HepG2 (cell line): ENCODE measurements at regions not wholly inside any gene's neighbourhood (a gene's known extent, or its start where the extent isn't known, plus 50 kb on each side); places are given as distances from the start of the nearest gene placed in this dataset.

Experiments used
- ATAC-seq: fragments of 200-7000 bp; cut with Tn5 transposase; 3 replicates; pipeline ENCODE4 v1.9.1; 2020; ENCODE audit warnings: mild to moderate bottlenecking, moderate library complexity
- BruUV-seq: library from RNA; stranded (reverse); fragments of 400-500 nt; replicated peaks from 2 replicates; lab custom pipeline; 2021; lab: Mats Ljungman, UMichigan
- CTCF ChIA-PET: fragments of 300-600 bp; formaldehyde crosslinking; extraction: SDS; loops from one replicate; lab custom pipeline; 2021; ENCODE audit warnings: low total read pairs, inconsistent platforms, low intra/inter-chr PET ratio; lab: Yijun Ruan, JAX
- POLR2A ChIA-PET: fragments of 350-600 bp; sonication (Branson Sonifier 250); formaldehyde crosslinking; loops from one replicate; lab custom pipeline; 2020; ENCODE audit warnings: antibody characterized with exemption, inconsistent platforms; lab: Yijun Ruan, JAX
- DNase-seq: peaks from one replicate; pipeline ENCODE4 v3.0.0-alpha.2; 2015; ENCODE audit warnings: low spot score
- FAIRE-seq: peaks from 3 replicates; lab custom pipeline; 2011; peaks lifted over from hg19 to GRCh38; lab: Jason Lieb, UNC
- H2AFZ ChIP-seq: one replicate; pipeline ENCODE4 v1.6.1; 2011; ENCODE audit warnings: low read length, inconsistent platforms
- H3K27ac ChIP-seq: fragments of 300-600 bp; 3 replicates; pipeline ENCODE4 v1.8.0; 2011; ENCODE audit warnings: mixed run types, mild to moderate bottlenecking, mixed read lengths, low read length, inconsistent platforms; ENCODE audit not compliant: insufficient read depth; ENCODE audit errors: extremely low read length
- H3K27me3 ChIP-seq, 2 experiments: fragments of 200-600 bp in 1 of 2; 2 replicates in 1 of 2; 3 replicates in 1 of 2; pipeline versions ENCODE4 v1.6.0 to v1.8.0; 2011; ENCODE audit warnings: low read length in 2 of 2, mild to moderate bottlenecking in 2 of 2, moderate library complexity in 2 of 2, inconsistent platforms in 1 of 2; ENCODE audit not compliant: insufficient read depth in 2 of 2, control insufficient read depth in 1 of 2
- H3K36me3 ChIP-seq, 2 experiments: fragments of 200-600 bp in 1 of 2; replicated peaks in 1 of 2; 2 replicates in 1 of 2; 3 replicates in 1 of 2; pipeline versions ENCODE4 v1.5.1 to v1.8.0; 2011; ENCODE audit warnings: low read length in 2 of 2, inconsistent platforms in 1 of 2; ENCODE audit not compliant: insufficient read depth in 2 of 2, control insufficient read depth in 1 of 2
- H3K4me1 ChIP-seq: 2 replicates; pipeline ENCODE4 v1.5.1; 2012; ENCODE audit warnings: low read length, inconsistent platforms; ENCODE audit not compliant: insufficient read depth
- H3K4me2 ChIP-seq: 2 replicates; pipeline ENCODE4 v1.6.0; 2011; ENCODE audit warnings: low read depth, low read length, inconsistent platforms
- H3K4me3 ChIP-seq, 3 experiments: fragments of 200-600 bp in 1 of 3; sonication (generic), shearing (Covaris generic) in 1 of 3; replicated peaks in 1 of 3; 2 replicates each; pipeline ENCODE4 v1.5.1; 2011 to 2016; ENCODE audit warnings: low read length in 3 of 3, inconsistent platforms in 2 of 3, low read depth in 2 of 3, mild to moderate bottlenecking in 2 of 3, control low read depth in 1 of 3, mixed read lengths in 1 of 3; ENCODE audit not compliant: insufficient read depth in 1 of 3
- H3K79me2 ChIP-seq: one replicate; pipeline ENCODE4 v1.6.1; 2011; ENCODE audit warnings: low read length, inconsistent platforms; ENCODE audit not compliant: insufficient read depth
- H3K9ac ChIP-seq: 2 replicates; pipeline ENCODE4 v1.6.0; 2011; ENCODE audit warnings: mild to moderate bottlenecking, low read depth, low read length, inconsistent platforms; ENCODE audit not compliant: insufficient read depth
- H3K9me3 ChIP-seq: 2 replicates; pipeline ENCODE4 v1.5.1; 2012; ENCODE audit warnings: mild to moderate bottlenecking, low read length
- H4K20me1 ChIP-seq: 2 replicates; pipeline ENCODE4 v1.6.0; 2011; ENCODE audit warnings: inconsistent platforms, mild to moderate bottlenecking, low read length, moderate library complexity; ENCODE audit not compliant: insufficient read depth
- EP300 ChIP-seq, 3 experiments: sonication (generic) in 1 of 3; formaldehyde crosslinking in 1 of 3; IDR thresholded peaks; 2 replicates each; pipeline versions ENCODE4 v1.5.1 to v1.6.1; 2011 to 2020; ENCODE audit warnings: low read depth in 2 of 3, low read length in 2 of 3, borderline replicate concordance in 1 of 3, improper control_type of control experiment in 1 of 3, mild to moderate bottlenecking in 1 of 3, missing genetic modification reagents in 1 of 3, moderate library complexity in 1 of 3
- FOXA1 ChIP-seq, 2 experiments: fragments of 450-650 bp in 1 of 2; sonication (generic) in 1 of 2; formaldehyde crosslinking in 1 of 2; IDR thresholded peaks; 2 replicates each; pipeline versions ENCODE4 v1.4.0 to v1.6.1; 2016 to 2020; ENCODE audit warnings: missing genetic modification reagents in 1 of 2
- FOXA3 ChIP-seq: IDR thresholded peaks from 2 replicates; pipeline ENCODE4 v1.6.1; 2016; ENCODE audit warnings: missing genetic modification reagents, missing compliant biosample characterization
- FOXO1 ChIP-seq: sonication (generic); formaldehyde crosslinking; IDR thresholded peaks from 2 replicates; pipeline ENCODE4 v1.4.0; 2020; ENCODE audit warnings: missing genetic modification reagents
- GATAD2A ChIP-seq: IDR thresholded peaks from 2 replicates; pipeline ENCODE4 v1.6.1; 2016
- HHEX ChIP-seq: IDR thresholded peaks from 2 replicates; pipeline ENCODE4 v1.6.1; 2016; ENCODE audit warnings: control low read depth
- HNF4A ChIP-seq: sonication (generic); formaldehyde crosslinking; IDR thresholded peaks from 2 replicates; pipeline ENCODE4 v1.4.0; 2020; ENCODE audit warnings: missing genetic modification reagents
- MAX ChIP-seq: IDR thresholded peaks from 2 replicates; pipeline ENCODE4 v1.6.1; 2012; ENCODE audit warnings: inconsistent platforms
- NR2F2 ChIP-seq: IDR thresholded peaks from 2 replicates; pipeline ENCODE4 v1.6.1; 2012; ENCODE audit warnings: low read depth, inconsistent platforms, borderline replicate concordance
- NR2F6 ChIP-seq, 2 experiments: IDR thresholded peaks; 2 replicates each; pipeline ENCODE4 v1.6.1; 2016; ENCODE audit warnings: antibody characterized with exemption in 1 of 2, mild to moderate bottlenecking in 1 of 2
- RXRB ChIP-seq: IDR thresholded peaks from 2 replicates; pipeline ENCODE4 v1.6.1; 2016; ENCODE audit warnings: borderline replicate concordance, missing genetic modification reagents, missing compliant biosample characterization
- TEAD3 ChIP-seq: optimal IDR thresholded peaks from 2 replicates; pipeline ENCODE3; 2016; ENCODE audit warnings: borderline replicate concordance
- TOPORS ChIP-seq: sonication (generic); formaldehyde crosslinking; IDR thresholded peaks from 2 replicates; pipeline ENCODE4 v1.8.0; 2023; ENCODE audit warnings: mild to moderate bottlenecking, missing genetic modification reagents
- ZNF205 ChIP-seq: IDR thresholded peaks from 2 replicates; pipeline ENCODE4 v1.6.1; 2018; ENCODE audit warnings: missing biosample characterization, missing genetic modification reagents
- ZNF501 ChIP-seq: sonication (generic); formaldehyde crosslinking; IDR thresholded peaks from 2 replicates; pipeline ENCODE4 v1.5.1; 2020; ENCODE audit warnings: mild to moderate bottlenecking, moderate library complexity, missing genetic modification reagents
- ZNF644 ChIP-seq: IDR thresholded peaks from 2 replicates; pipeline ENCODE4 v1.6.1; 2016; ENCODE audit warnings: low read depth
- WGBS: methylation state at CpG from one replicate; pipeline ENCODE4 v1.1.6; 2017; ENCODE audit warnings: low lambda C conversion rate; 5-methylcytosine and 5-hydroxymethylcytosine counted together
- in situ Hi-C: cut with HindIII; loops from 2 replicates; pipeline ENCODE4 v1.10.0; 2017; ENCODE audit warnings: low pct_unique_long_range_greater_than_20kb; ENCODE audit not compliant: extremely low pct_ligation_motif_present
- intact Hi-C: fragments of 100-400 bp; cut with micrococcal nuclease; formaldehyde crosslinking; loops from one replicate; pipeline ENCODE4 v1.10.0; 2022; ENCODE audit not compliant: unreplicated experiment
- TF ChIP-seq, protein P1 (sequence below): IDR thresholded peaks from 2 replicates; pipeline ENCODE4 v1.4.0; 2020; ENCODE audit warnings: mild to moderate bottlenecking, missing genetic modification reagents
- TF ChIP-seq, protein P2 (sequence below): sonication (generic); formaldehyde crosslinking; conservative IDR thresholded peaks from 2 replicates; pipeline ENCODE4 v1.4.0; 2020; ENCODE audit warnings: mild to moderate bottlenecking, missing genetic modification reagents, moderate library complexity

- WGBS, result 12% methylated on average over 1 of the region's 1 CpG
- H2AFZ ChIP-seq, result no peak overlapping the region
- no peak for FAIRE-seq
- H3K4me3 ChIP-seq, result no peak overlapping the region
- intact Hi-C loops (no loop called here), in situ Hi-C loops (no loop called here)
- H4K20me1 ChIP-seq, result no peaks in the 10 kb centered on the region
- H3K27me3 ChIP-seq, result no peaks in the 10 kb centered on the region
- H3K9ac ChIP-seq, result no peak overlapping the region
- peak overlapping the region; percentile 14; the same call in 1 of the 2 replicates for H3K4me2 ChIP-seq
- BruUV-seq, result no TSS peak
- peak; percentile 54 for DNase-seq
- H3K36me3 ChIP-seq, result no peaks in the 10 kb centered on the region
- no peaks in the 10 kb centered on the region for H3K79me2 ChIP-seq
- H3K9me3 ChIP-seq, result no peaks in the 10 kb centered on the region
- H3K27ac ChIP-seq, result no peak overlapping the region
- CTCF ChIA-PET, result no interaction called here
- POLR2A ChIA-PET, result no interaction called here
- peaks cover 30% of the 10 kb centered on the region for H3K4me1 ChIP-seq
- ATAC-seq, result peak; percentile 88
- TF ChIP-seq, protein P1, sequence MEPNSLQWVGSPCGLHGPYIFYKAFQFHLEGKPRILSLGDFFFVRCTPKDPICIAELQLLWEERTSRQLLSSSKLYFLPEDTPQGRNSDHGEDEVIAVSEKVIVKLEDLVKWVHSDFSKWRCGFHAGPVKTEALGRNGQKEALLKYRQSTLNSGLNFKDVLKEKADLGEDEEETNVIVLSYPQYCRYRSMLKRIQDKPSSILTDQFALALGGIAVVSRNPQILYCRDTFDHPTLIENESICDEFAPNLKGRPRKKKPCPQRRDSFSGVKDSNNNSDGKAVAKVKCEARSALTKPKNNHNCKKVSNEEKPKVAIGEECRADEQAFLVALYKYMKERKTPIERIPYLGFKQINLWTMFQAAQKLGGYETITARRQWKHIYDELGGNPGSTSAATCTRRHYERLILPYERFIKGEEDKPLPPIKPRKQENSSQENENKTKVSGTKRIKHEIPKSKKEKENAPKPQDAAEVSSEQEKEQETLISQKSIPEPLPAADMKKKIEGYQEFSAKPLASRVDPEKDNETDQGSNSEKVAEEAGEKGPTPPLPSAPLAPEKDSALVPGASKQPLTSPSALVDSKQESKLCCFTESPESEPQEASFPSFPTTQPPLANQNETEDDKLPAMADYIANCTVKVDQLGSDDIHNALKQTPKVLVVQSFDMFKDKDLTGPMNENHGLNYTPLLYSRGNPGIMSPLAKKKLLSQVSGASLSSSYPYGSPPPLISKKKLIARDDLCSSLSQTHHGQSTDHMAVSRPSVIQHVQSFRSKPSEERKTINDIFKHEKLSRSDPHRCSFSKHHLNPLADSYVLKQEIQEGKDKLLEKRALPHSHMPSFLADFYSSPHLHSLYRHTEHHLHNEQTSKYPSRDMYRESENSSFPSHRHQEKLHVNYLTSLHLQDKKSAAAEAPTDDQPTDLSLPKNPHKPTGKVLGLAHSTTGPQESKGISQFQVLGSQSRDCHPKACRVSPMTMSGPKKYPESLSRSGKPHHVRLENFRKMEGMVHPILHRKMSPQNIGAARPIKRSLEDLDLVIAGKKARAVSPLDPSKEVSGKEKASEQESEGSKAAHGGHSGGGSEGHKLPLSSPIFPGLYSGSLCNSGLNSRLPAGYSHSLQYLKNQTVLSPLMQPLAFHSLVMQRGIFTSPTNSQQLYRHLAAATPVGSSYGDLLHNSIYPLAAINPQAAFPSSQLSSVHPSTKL, result peak; percentile 31; the same call in 1 of the 2 replicates
- TF ChIP-seq FOXA1 (IDR thresholded peaks at IDR 0.05), result no peak
- TF ChIP-seq FOXA1 (CRISPR knock-in tag; IDR thresholded peaks at IDR 0.05), result peak; percentile 56
- peak; percentile 80 for TF ChIP-seq HNF4A
- 0 out of 2 replicates have a peak, but pooled peaks have one; percentile 39 for TF ChIP-seq HHEX (CRISPR knock-in tag)
- peak; percentile 73 for TF ChIP-seq ZNF644 (CRISPR knock-in tag)
- peak; percentile 66; the same call in 1 of the 2 replicates for TF ChIP-seq NR2F2
- peak; percentile 11 for TF ChIP-seq TEAD3 (CRISPR knock-in tag)
- TF ChIP-seq TOPORS (CRISPR knock-in tag), result no peak
- peak; percentile 55; the same call in 1 of the 2 replicates for TF ChIP-seq MAX
- TF ChIP-seq ZNF205, result no peak
- peak; percentile 75 for TF ChIP-seq NR2F6 (IDR thresholded peaks at IDR 0.05)
- TF ChIP-seq NR2F6 (CRISPR knock-in tag; IDR thresholded peaks at IDR 0.05), result peak; percentile 75
- TF ChIP-seq FOXA3 (CRISPR knock-in tag), result peak; percentile 55
- TF ChIP-seq ZNF501, result 0 out of 2 replicates have a peak, but pooled peaks have one; percentile 18
- TF ChIP-seq GATAD2A (CRISPR knock-in tag), result peak; percentile 56
- peak in 1 of 2 experiments; percentile 43; a peak in 2 of 4 replicates for TF ChIP-seq EP300 (IDR thresholded peaks at IDR 0.05; ENCODE audit: low read depth in 2 of 2, low read length in 2 of 2)
- TF ChIP-seq EP300 (CRISPR knock-in tag; IDR thresholded peaks at IDR 0.05; ENCODE audit: borderline replicate concordance), result no peak
- TF ChIP-seq RXRB (CRISPR knock-in tag), result peak; percentile 33; the same call in 1 of the 2 replicates
- no peak; the same call in 1 of the 2 replicates for TF ChIP-seq FOXO1 (CRISPR knock-in tag)
- TF ChIP-seq, protein P2, sequence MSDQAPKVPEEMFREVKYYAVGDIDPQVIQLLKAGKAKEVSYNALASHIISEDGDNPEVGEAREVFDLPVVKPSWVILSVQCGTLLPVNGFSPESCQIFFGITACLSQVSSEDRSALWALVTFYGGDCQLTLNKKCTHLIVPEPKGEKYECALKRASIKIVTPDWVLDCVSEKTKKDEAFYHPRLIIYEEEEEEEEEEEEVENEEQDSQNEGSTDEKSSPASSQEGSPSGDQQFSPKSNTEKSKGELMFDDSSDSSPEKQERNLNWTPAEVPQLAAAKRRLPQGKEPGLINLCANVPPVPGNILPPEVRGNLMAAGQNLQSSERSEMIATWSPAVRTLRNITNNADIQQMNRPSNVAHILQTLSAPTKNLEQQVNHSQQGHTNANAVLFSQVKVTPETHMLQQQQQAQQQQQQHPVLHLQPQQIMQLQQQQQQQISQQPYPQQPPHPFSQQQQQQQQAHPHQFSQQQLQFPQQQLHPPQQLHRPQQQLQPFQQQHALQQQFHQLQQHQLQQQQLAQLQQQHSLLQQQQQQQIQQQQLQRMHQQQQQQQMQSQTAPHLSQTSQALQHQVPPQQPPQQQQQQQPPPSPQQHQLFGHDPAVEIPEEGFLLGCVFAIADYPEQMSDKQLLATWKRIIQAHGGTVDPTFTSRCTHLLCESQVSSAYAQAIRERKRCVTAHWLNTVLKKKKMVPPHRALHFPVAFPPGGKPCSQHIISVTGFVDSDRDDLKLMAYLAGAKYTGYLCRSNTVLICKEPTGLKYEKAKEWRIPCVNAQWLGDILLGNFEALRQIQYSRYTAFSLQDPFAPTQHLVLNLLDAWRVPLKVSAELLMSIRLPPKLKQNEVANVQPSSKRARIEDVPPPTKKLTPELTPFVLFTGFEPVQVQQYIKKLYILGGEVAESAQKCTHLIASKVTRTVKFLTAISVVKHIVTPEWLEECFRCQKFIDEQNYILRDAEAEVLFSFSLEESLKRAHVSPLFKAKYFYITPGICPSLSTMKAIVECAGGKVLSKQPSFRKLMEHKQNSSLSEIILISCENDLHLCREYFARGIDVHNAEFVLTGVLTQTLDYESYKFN (CRISPR knock-in tag), result peak; percentile 66
Observed at GRCh38 chr2:203625701-203626100, 80.7 kb upstream of the CD28 start.
